ENCODE measurements at regions not wholly inside any gene's neighbourhood (a gene's known extent, or its start where the extent isn't known, plus 50 kb on each side); places are given as distances from the start of the nearest gene placed in this dataset.

GRCh38 chr1:188669728-188670382 lies 1807.8 kb downstream of the BRINP3 start:
- WGBS, 5 donors: 57 to 80% (median 74%) methylated on average over 3 of the region's 3 CpGs
- intact Hi-C loops (cut with DNase I; ENCODE audit: low total_unique reads): no loop called here
- DNase-seq: no peak
- no peaks in the 10 kb centered on the region for H3K36me3 ChIP-seq
- no peak for TF ChIP-seq POLR2AphosphoS5 (IDR thresholded peaks at IDR 0.05)
- TF ChIP-seq CTCF (IDR thresholded peaks at IDR 0.05 in 8 of 11, conservative IDR thresholded peaks at IDR 0.05 in 3 of 11): no peak
- TF ChIP-seq POLR2A (IDR thresholded peaks at IDR 0.05): no peak
- peaks cover 0 to 24% (median 3%) of the 10 kb centered on the region in 8 donors for H3K9me3 ChIP-seq
- no peaks in the 10 kb centered on the region for H3K27me3 ChIP-seq (replicated peaks in 1 of 7)
- no peak overlapping the region for H3K4me3 ChIP-seq
- H3K4me1 ChIP-seq: no peaks in the 10 kb centered on the region
- no peak overlapping the region for H3K27ac ChIP-seq

GRCh38 chr1:188670837-188671236 lies 1806.8 kb downstream of the BRINP3 start:
- 89 to 99% (median 94%) methylated on average over 2 of the region's 2 CpGs for WGBS, 5 donors

GRCh38 chr1:188672153-188672552 lies 1805.5 kb downstream of the BRINP3 start:
- Histone ChIP-seq H3K36me3 (no peaks in the 10 kb centered on the region), H3K27me3 (replicated peaks in 1 of 7) (no peaks in the 10 kb centered on the region), H3K27ac (no peak overlapping the region), H3K4me3 (no peak overlapping the region), H3K4me1 (no peaks in the 10 kb centered on the region), H3K9me3 (peaks cover 0 to 21% (median 3%) of the 10 kb centered on the region in 8 donors)
- DNase-seq: no peak
- TF ChIP-seq POLR2AphosphoS5 (IDR thresholded peaks at IDR 0.05) (no peak), CTCF (IDR thresholded peaks at IDR 0.05 in 8 of 11, conservative IDR thresholded peaks at IDR 0.05 in 3 of 11) (no peak), POLR2A (IDR thresholded peaks at IDR 0.05) (no peak)
- intact Hi-C loops (cut with DNase I; ENCODE audit: low total_unique reads): no loop called here

More at GRCh38 chr1:188670837-188671236, 1806.8 kb downstream of the BRINP3 start:
- Histone ChIP-seq H3K27me3 (replicated peaks in 1 of 7) (no peaks in the 10 kb centered on the region), H3K4me1 (no peaks in the 10 kb centered on the region), H3K36me3 (no peaks in the 10 kb centered on the region), H3K4me3 (no peak overlapping the region), H3K9me3 (peaks cover 0 to 24% (median 3%) of the 10 kb centered on the region in 8 donors), H3K27ac (no peak overlapping the region)
- no peak for DNase-seq
- no peak for TF ChIP-seq POLR2A (IDR thresholded peaks at IDR 0.05)
- intact Hi-C loops (cut with DNase I; ENCODE audit: low total_unique reads): no loop called here

GRCh38 chr1:188689542-188689941 lies 1788.1 kb downstream of the BRINP3 start:
- H3K36me3 ChIP-seq: no peaks in the 10 kb centered on the region
- WGBS, 5 donors: 64 to 85% (median 75%) methylated on average over 4 of the region's 4 CpGs
- TF ChIP-seq POLR2A (IDR thresholded peaks at IDR 0.05) (no peak), CTCF (IDR thresholded peaks at IDR 0.05 in 8 of 11, conservative IDR thresholded peaks at IDR 0.05 in 3 of 11) (no peak), POLR2AphosphoS5 (IDR thresholded peaks at IDR 0.05) (no peak)
- H3K27me3 ChIP-seq (replicated peaks in 1 of 7): no peaks in the 10 kb centered on the region
- H3K27ac ChIP-seq: no peak overlapping the region
- H3K4me3 ChIP-seq: no peak overlapping the region
- no peak for DNase-seq
- peaks cover 0 to 9% (median 0%) of the 10 kb centered on the region in 8 donors for H3K9me3 ChIP-seq
- intact Hi-C loops (cut with DNase I; ENCODE audit: low total_unique reads): no loop called here
- H3K4me1 ChIP-seq: no peaks in the 10 kb centered on the region
